Mesendoderm (in vitro differentiated cells): ENCODE measurements at regions not wholly inside any gene's neighbourhood (a gene's known extent, or its start where the extent isn't known, plus 50 kb on each side); places are given as distances from the start of the nearest gene placed in this dataset.
A peak's percentile ranks its signal among the peaks of the same experiment; 100 is the strongest.

Source experiments
- DNase-seq: peaks from one replicate; pipeline ENCODE4 v3.0.0; 2013
- H2AK5ac ChIP-seq: 2 replicates; pipeline ENCODE4 v1.6.1; 2013; ENCODE audit warnings: low read length, inconsistent platforms
- H2BK120ac ChIP-seq: 2 replicates; pipeline ENCODE4 v1.6.1; 2013; ENCODE audit warnings: low read depth, mild to moderate bottlenecking, low read length, moderate library complexity, mixed read lengths
- H2BK15ac ChIP-seq: replicated peaks from 2 replicates; pipeline ENCODE4 v1.6.1; 2013; ENCODE audit warnings: low read depth, mild to moderate bottlenecking, moderate library complexity
- H2BK5ac ChIP-seq: 2 replicates; pipeline ENCODE4 v1.6.1; 2013; ENCODE audit warnings: low read length, inconsistent platforms
- H3K18ac ChIP-seq: 2 replicates; pipeline ENCODE4 v1.6.1; 2013; ENCODE audit warnings: mild to moderate bottlenecking, low read length, mixed read lengths
- H3K23ac ChIP-seq: one replicate; pipeline ENCODE4 v1.6.1; 2013; ENCODE audit warnings: low read length
- H3K27ac ChIP-seq: 2 replicates; pipeline ENCODE4 v1.5.1; 2013; ENCODE audit warnings: low read depth, mild to moderate bottlenecking, inconsistent platforms, low read length, moderate library complexity
- H3K27me3 ChIP-seq: 2 replicates; pipeline ENCODE4 v1.6.1; 2013; ENCODE audit warnings: low read length, control low read depth, mild to moderate bottlenecking, inconsistent platforms; ENCODE audit not compliant: insufficient read depth, poor library complexity
- H3K36me3 ChIP-seq: 2 replicates; pipeline ENCODE4 v1.6.1; 2013; ENCODE audit warnings: low read length, inconsistent platforms; ENCODE audit not compliant: control insufficient read depth, insufficient read depth
- H3K4ac ChIP-seq: one replicate; pipeline ENCODE4 v1.6.1; 2013; ENCODE audit warnings: low read depth, mild to moderate bottlenecking, low read length, moderate library complexity
- H3K4me1 ChIP-seq: 2 replicates; pipeline ENCODE4 v1.6.1; 2013; ENCODE audit warnings: low read depth, low read length, inconsistent platforms; ENCODE audit not compliant: control insufficient read depth
- H3K4me2 ChIP-seq: 2 replicates; pipeline ENCODE4 v1.6.1; 2013; ENCODE audit warnings: low read length
- H3K4me3 ChIP-seq: 2 replicates; pipeline ENCODE4 v1.5.1; 2013; ENCODE audit warnings: mild to moderate bottlenecking, low read length
- H3K56ac ChIP-seq: one replicate; pipeline ENCODE4 v1.6.1; 2013; ENCODE audit warnings: low read length
- H3K79me1 ChIP-seq: 2 replicates; pipeline ENCODE4 v1.6.1; 2013; ENCODE audit warnings: low read length, inconsistent platforms
- H3K79me2 ChIP-seq: 2 replicates; pipeline ENCODE4 v1.6.1; 2013; ENCODE audit warnings: mild to moderate bottlenecking, low read length; ENCODE audit not compliant: control insufficient read depth, insufficient read depth
- H3K9ac ChIP-seq: 2 replicates; pipeline ENCODE4 v1.6.1; 2013; ENCODE audit warnings: low read length, inconsistent platforms
- H4K5ac ChIP-seq: one replicate; pipeline ENCODE4 v1.6.1; 2013; ENCODE audit warnings: low read length
- H4K8ac ChIP-seq: one replicate; pipeline ENCODE4 v1.6.1; 2013; ENCODE audit warnings: low read depth, mild to moderate bottlenecking, control low read depth, low read length, moderate library complexity
- WGBS: extraction: QIAGEN DNeasy Blood & Tissue Kit; methylation state at CpG from one replicate; pipeline ENCODE4 v1.1.7; 2013; ENCODE audit warnings: low lambda C conversion rate, missing lambda C conversion rate; ENCODE audit not compliant: insufficient coverage; ENCODE audit errors: extremely low coverage; 5-methylcytosine and 5-hydroxymethylcytosine counted together

DNA sequence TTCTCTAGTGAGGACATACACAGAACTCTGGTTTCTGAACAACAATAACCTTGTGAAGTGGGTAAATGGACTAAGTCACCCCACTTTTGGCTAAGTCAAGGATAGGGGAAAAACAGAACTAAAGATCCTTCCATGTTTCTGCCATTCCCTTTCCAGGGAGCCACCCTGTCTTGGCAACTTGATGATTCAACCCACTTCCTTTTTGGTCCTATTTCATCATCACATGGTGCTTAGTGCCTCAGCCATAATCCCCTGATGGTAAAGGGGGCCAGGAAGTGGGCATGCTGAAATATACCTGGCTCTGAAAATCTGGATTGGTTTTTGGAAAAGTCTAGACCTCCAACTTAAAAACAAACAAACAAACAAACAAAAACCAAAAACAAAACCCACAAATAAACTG lies 206.4 kb upstream of the FOXD3 start:
- Histone ChIP-seq H3K9ac (no peak overlapping the region), H3K79me1 (no peaks in the 10 kb centered on the region), H3K56ac (no peak overlapping the region), H3K27ac (no peak overlapping the region), H3K4me2 (no peak overlapping the region), H4K8ac (no peak overlapping the region), H2BK15ac (no peak overlapping the region), H2AK5ac (no peak overlapping the region), H4K5ac (no peak overlapping the region), H3K4me3 (no peak overlapping the region), H3K23ac (no peak overlapping the region), H3K4me1 (peaks cover 2% of the 10 kb centered on the region), H3K4ac (no peak overlapping the region), H3K36me3 (no peaks in the 10 kb centered on the region), H3K79me2 (no peaks in the 10 kb centered on the region), H3K27me3 (no peaks in the 10 kb centered on the region), H2BK120ac (no peak overlapping the region), H2BK5ac (no peak overlapping the region), H3K18ac (peak overlapping the region; percentile 14)
- peak; percentile 17 for DNase-seq

DNA sequence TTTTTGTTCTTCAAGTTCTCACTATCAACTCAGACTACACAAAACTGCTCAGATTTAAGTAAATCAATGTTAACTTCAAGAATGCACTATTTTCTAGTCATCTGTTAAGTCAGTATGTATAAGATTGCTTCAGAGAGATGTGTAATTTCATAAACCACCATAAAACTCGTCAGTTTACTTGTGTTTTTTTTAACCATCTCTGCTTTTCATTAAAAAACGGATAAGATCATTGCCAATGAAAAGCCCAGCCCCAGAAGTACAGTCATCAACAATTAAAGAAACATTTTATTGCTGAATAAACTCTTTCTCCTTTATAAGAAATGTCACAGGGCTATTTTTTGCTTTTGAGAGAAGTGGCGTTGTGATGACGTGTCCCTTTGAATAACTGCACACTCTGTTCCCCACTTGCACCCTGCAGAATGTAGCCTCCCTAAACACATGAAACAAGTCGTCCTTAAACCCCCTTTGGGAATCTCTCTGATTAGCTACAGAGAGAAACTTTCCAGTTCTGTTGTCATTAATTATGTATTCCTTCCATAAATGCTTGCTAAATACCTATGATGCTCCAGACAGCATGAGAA lies 202.7 kb upstream of the FOXD3 start:
- WGBS = no CpG with 5 or more reads among the region's 5 CpGs
- H3K56ac ChIP-seq = no peak overlapping the region
- H3K27me3 ChIP-seq = no peaks in the 10 kb centered on the region
- H3K79me2 ChIP-seq = no peaks in the 10 kb centered on the region
- no peak overlapping the region for H2BK120ac ChIP-seq
- no peak overlapping the region for H3K23ac ChIP-seq
- no peak for DNase-seq
- H2BK5ac ChIP-seq = no peak overlapping the region
- H3K4ac ChIP-seq = no peak overlapping the region
- no peak overlapping the region for H2AK5ac ChIP-seq
- H3K4me2 ChIP-seq = no peak overlapping the region
- H2BK15ac ChIP-seq = no peak overlapping the region
- no peak overlapping the region for H3K27ac ChIP-seq
- H3K4me1 ChIP-seq = no peaks in the 10 kb centered on the region
- no peak overlapping the region for H3K4me3 ChIP-seq
- H3K18ac ChIP-seq = no peak overlapping the region
- H3K79me1 ChIP-seq = no peaks in the 10 kb centered on the region
- no peak overlapping the region for H4K5ac ChIP-seq
- no peaks in the 10 kb centered on the region for H3K36me3 ChIP-seq
- H3K9ac ChIP-seq = no peak overlapping the region
- no peak overlapping the region for H4K8ac ChIP-seq

DNA sequence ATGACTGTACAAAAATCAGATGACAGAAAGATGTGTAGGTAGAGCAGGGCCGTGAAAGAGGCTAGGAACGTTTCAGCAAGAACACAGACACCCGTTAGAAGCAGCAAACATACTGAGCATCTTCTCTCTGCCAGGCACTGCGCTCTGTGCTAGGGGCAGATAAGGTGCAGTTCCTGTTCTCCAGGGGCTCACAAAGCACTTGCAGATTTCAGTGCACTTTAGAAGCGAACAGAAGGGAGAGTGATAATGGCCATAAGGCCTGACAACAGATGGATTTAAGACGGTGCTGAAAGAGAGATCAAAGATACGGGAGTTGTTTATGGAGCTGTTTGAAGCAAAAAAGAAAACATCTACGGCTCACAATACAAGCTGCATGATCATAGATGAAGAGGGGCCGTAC lies 200.3 kb upstream of the FOXD3 start:
- Histone ChIP-seq H3K4ac (no peak overlapping the region), H3K4me1 (no peaks in the 10 kb centered on the region), H3K79me2 (no peaks in the 10 kb centered on the region), H3K79me1 (no peaks in the 10 kb centered on the region), H2BK15ac (no peak overlapping the region), H3K9ac (no peak overlapping the region), H4K5ac (no peak overlapping the region), H3K4me3 (no peak overlapping the region), H3K4me2 (no peak overlapping the region), H3K23ac (no peak overlapping the region), H2AK5ac (no peak overlapping the region), H2BK120ac (no peak overlapping the region), H3K56ac (peak overlapping the region; percentile 22), H3K18ac (no peak overlapping the region), H3K36me3 (no peaks in the 10 kb centered on the region), H2BK5ac (no peak overlapping the region), H3K27ac (no peak overlapping the region), H4K8ac (no peak overlapping the region), H3K27me3 (no peaks in the 10 kb centered on the region)
- no CpG with 5 or more reads among the region's 9 CpGs for WGBS
- DNase-seq = no peak

DNA sequence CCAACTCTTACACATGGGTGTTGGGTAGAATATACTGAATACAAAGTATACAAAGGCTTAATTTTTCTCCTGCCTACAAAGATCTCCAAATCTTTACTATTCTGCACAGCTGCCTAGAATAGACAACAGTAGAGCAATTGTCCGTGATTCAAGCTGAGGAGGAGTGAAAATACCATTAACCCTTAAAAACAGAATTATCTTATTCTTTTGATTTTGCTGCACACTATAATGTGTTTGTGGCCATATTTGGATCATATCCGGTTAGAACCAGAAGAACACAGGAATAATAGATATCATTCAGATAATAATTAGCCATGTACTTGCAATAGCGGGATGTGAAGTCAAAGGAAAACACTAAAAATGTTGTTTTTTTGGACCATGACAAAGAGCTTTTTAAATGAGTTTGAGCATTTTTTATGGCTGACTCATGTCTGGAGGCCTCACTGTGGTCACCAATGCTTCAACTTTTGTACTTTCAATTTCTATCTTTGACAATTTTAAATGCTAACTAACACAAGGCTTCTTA lies 197.6 kb upstream of the FOXD3 start:
- no CpG with 5 or more reads among the region's 3 CpGs for WGBS
- Histone ChIP-seq H2AK5ac (no peak overlapping the region), H3K23ac (no peak overlapping the region), H3K4me3 (no peak overlapping the region), H3K79me1 (no peaks in the 10 kb centered on the region), H2BK120ac (no peak overlapping the region), H3K4me1 (no peaks in the 10 kb centered on the region), H4K5ac (no peak overlapping the region), H2BK15ac (no peak overlapping the region), H4K8ac (no peak overlapping the region), H3K36me3 (no peaks in the 10 kb centered on the region), H3K4ac (no peak overlapping the region), H3K56ac (no peak overlapping the region), H2BK5ac (no peak overlapping the region), H3K18ac (no peak overlapping the region), H3K9ac (no peak overlapping the region), H3K27me3 (no peaks in the 10 kb centered on the region), H3K27ac (no peak overlapping the region), H3K79me2 (no peaks in the 10 kb centered on the region), H3K4me2 (no peak overlapping the region)
- DNase-seq = peak; percentile 28

DNA sequence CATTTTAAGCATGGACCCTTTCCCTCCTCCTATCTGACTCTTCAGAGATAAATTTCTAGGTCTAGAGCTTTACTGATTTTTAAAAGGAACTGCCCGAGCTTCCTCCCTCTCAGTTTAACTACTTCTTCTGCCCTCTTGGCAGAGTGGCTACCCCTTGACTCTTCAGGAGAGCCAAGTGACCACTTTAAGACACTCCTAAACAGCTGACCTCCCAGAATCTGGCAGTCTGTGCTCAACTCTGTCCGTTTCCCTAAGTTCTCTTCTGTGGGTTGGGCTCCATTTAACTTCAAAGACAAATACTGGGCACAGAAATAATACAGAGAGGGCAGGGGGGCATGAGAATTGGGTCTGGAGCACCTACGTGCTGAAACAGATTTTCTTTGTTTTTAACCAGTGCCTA lies 196.3 kb upstream of the FOXD3 start:
- Histone ChIP-seq H3K79me1 (no peaks in the 10 kb centered on the region), H2BK120ac (peak overlapping the region; percentile 38), H3K23ac (no peak overlapping the region), H3K9ac (no peak overlapping the region), H3K27ac (no peak overlapping the region), H4K8ac (no peak overlapping the region), H3K4me1 (no peaks in the 10 kb centered on the region), H3K18ac (peak overlapping the region; percentile 51), H3K4ac (no peak overlapping the region), H3K36me3 (no peaks in the 10 kb centered on the region), H4K5ac (no peak overlapping the region), H2BK15ac (no peak overlapping the region), H2AK5ac (no peak overlapping the region), H3K79me2 (no peaks in the 10 kb centered on the region), H2BK5ac (no peak overlapping the region), H3K4me3 (no peak overlapping the region), H3K56ac (no peak overlapping the region), H3K27me3 (no peaks in the 10 kb centered on the region), H3K4me2 (no peak overlapping the region)
- no peak for DNase-seq
- no CpG with 5 or more reads among the region's 3 CpGs for WGBS

DNA sequence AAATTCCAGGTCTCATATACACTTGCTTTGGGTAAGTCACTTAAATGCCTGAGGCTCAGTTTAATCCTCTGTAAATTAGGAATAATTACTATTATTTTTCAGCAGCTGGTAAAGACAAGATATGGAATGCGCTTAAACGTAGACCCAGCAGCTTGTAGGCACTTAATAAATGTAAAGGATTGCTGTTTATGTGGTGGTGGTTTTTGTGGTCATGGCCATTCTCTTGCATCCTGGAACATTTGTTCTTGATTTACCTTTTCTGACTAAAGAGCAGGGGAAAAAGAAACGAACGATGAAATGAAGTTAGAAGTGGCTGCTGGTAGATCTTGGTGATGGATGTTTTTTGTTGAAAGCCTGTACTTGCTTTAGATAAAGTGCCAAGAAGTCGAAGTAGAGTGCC lies 195.0 kb upstream of the FOXD3 start:
- Histone ChIP-seq H3K4ac (no peak overlapping the region), H3K36me3 (no peaks in the 10 kb centered on the region), H3K79me1 (no peaks in the 10 kb centered on the region), H4K5ac (no peak overlapping the region), H3K9ac (no peak overlapping the region), H2BK120ac (no peak overlapping the region), H3K18ac (no peak overlapping the region), H3K79me2 (no peaks in the 10 kb centered on the region), H3K27me3 (no peaks in the 10 kb centered on the region), H3K4me1 (no peaks in the 10 kb centered on the region), H2AK5ac (no peak overlapping the region), H2BK5ac (no peak overlapping the region), H4K8ac (no peak overlapping the region), H3K56ac (no peak overlapping the region), H3K23ac (no peak overlapping the region), H3K4me2 (no peak overlapping the region), H2BK15ac (no peak overlapping the region), H3K27ac (no peak overlapping the region), H3K4me3 (no peak overlapping the region)
- no CpG with 5 or more reads among the region's 5 CpGs for WGBS
- DNase-seq = no peak
